ENCODE measurements at regions not wholly inside any gene's neighbourhood (a gene's known extent, or its start where the extent isn't known, plus 50 kb on each side); places are given as distances from the start of the nearest gene placed in this dataset.

DNA sequence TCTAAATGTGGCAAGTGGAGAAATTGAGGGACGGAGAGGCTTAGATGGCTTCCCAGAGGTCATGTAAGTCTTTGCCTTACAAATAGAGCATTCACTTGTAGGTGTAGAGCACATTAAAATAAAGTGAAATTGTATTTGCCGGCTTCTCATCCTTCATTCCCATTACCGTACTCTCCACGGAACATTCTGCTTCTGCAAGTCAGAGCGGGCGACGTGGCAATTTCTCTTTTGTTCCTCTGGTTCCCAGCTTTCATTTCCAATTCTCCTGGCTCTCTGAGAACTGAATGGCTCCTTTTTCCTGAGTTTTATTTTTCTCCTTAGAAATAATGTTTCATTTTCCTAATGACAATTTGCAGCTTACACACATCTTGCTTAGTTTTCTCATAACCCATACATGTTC, 51.3 kb upstream of the PFKP start:
- Mint-ChIP-seq H3K36me3 (no peaks in the 10 kb centered on the region), H3K27ac (no peak overlapping the region), H3K4me3 (no peak overlapping the region), H3K9me3 (peaks cover 0 to 10% (median 4%) of the 10 kb centered on the region in 11 donors), H3K4me1 (no peaks in the 10 kb centered on the region), H3K27me3 (peaks cover 14 to 39% (median 18%) of the 10 kb centered on the region in 5 donors)
- ATAC-seq (no peak), DNase-seq (no peak)
- CTCF ChIA-PET: no interaction called here
- Histone ChIP-seq H3K9me3 (ENCODE audit: control insufficient read depth in 2 of 3, low read length in 3 of 3) (no peaks in the 10 kb centered on the region), H3K27me3 (ENCODE audit: control insufficient read depth in 2 of 2, insufficient read depth in 2 of 2, low read length in 2 of 2) (no peaks in the 10 kb centered on the region), H3K36me3 (ENCODE audit: control insufficient read depth in 2 of 3, insufficient read depth in 3 of 3, low read length in 3 of 3) (no peaks in the 10 kb centered on the region), H3K27ac (ENCODE audit: low read depth, low read length) (no peak overlapping the region), H3K4me1 (ENCODE audit: control insufficient read depth in 2 of 2, insufficient read depth in 2 of 2, low read length in 2 of 2) (no peaks in the 10 kb centered on the region), H3K4me3 (ENCODE audit: low read length) (no peak overlapping the region)
- POLR2A ChIA-PET: no interaction called here
- intact Hi-C loops (cut with micrococcal nuclease): no loop called here

DNA sequence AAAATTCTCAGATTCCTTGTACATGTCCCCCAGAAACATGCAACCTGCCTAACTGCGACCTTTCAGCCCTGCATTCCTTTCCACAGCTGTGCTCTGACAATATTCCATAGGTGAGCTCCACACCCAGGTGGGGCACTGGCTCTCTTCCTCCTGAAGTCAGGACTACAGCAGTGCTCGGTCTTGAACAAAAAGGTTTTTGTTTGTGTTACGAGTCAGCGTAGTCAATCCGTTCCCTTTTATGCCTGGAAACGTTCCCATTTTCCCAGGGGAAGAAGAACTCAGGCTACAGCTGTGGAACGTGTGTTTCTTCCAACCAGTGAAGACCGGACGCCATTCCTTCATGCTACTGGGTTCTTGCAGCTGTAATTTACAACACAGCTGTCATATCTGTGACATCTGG, 52.4 kb upstream of the PFKP start:
- no peak overlapping the region for H3K4me3 Mint-ChIP-seq
- peaks cover 0 to 10% (median 4%) of the 10 kb centered on the region in 11 donors for H3K9me3 Mint-ChIP-seq
- ATAC-seq: no peak
- Histone ChIP-seq H3K27ac (ENCODE audit: low read depth, low read length) (no peak overlapping the region), H3K27me3 (ENCODE audit: control insufficient read depth in 2 of 2, insufficient read depth in 2 of 2, low read length in 2 of 2) (no peaks in the 10 kb centered on the region), H3K36me3 (ENCODE audit: control insufficient read depth in 2 of 3, insufficient read depth in 3 of 3, low read length in 3 of 3) (no peaks in the 10 kb centered on the region), H3K4me3 (ENCODE audit: low read length) (no peak overlapping the region), H3K9me3 (ENCODE audit: control insufficient read depth in 2 of 3, low read length in 3 of 3) (no peaks in the 10 kb centered on the region), H3K4me1 (ENCODE audit: control insufficient read depth in 2 of 2, insufficient read depth in 2 of 2, low read length in 2 of 2) (no peaks in the 10 kb centered on the region)
- no peak for DNase-seq
- no peaks in the 10 kb centered on the region for H3K36me3 Mint-ChIP-seq
- CTCF ChIA-PET: no interaction called here
- no peaks in the 10 kb centered on the region for H3K4me1 Mint-ChIP-seq
- H3K27me3 Mint-ChIP-seq: peaks cover 14 to 39% (median 17%) of the 10 kb centered on the region in 5 donors
- POLR2A ChIA-PET: no interaction called here
- intact Hi-C loops (cut with micrococcal nuclease): no loop called here
- H3K27ac Mint-ChIP-seq: no peak overlapping the region

DNA sequence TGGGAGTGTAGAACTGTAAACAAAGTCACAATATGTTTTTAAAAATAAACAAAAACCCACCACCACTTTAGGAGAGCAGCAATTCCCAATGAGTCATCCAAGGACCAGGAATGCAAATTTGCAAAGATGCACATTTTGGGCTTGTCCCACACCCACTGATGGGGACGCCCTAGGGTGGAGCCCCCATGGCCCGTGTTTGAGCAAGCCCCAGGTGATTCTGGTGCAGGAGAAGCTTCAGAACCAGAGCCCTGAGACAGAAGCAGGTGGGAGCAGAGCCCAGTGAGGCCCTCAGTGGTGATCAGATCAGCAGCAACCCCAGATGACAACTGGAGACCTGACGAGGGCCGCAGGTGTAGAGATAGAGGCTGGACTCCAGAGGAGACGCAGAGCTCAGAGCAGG, 55.1 kb upstream of the PFKP start:
- no peak overlapping the region for H3K4me3 ChIP-seq (ENCODE audit: low read length)
- no peaks in the 10 kb centered on the region for H3K27me3 ChIP-seq (ENCODE audit: control insufficient read depth in 2 of 2, insufficient read depth in 2 of 2, low read length in 2 of 2)
- DNase-seq: no peak
- ChIA-PET POLR2A (no interaction called here), CTCF (no interaction called here)
- intact Hi-C loops (cut with micrococcal nuclease): no loop called here
- H3K36me3 ChIP-seq (ENCODE audit: control insufficient read depth in 2 of 3, insufficient read depth in 3 of 3, low read length in 3 of 3): no peaks in the 10 kb centered on the region
- H3K4me1 Mint-ChIP-seq: peaks cover 0 to 3% (median 0%) of the 10 kb centered on the region in 7 donors
- peaks cover 0 to 10% (median 4%) of the 10 kb centered on the region in 11 donors for H3K9me3 Mint-ChIP-seq
- no peaks in the 10 kb centered on the region for H3K4me1 ChIP-seq (ENCODE audit: control insufficient read depth in 2 of 2, insufficient read depth in 2 of 2, low read length in 2 of 2)
- no peak overlapping the region for H3K27ac Mint-ChIP-seq
- no peaks in the 10 kb centered on the region for H3K9me3 ChIP-seq (ENCODE audit: control insufficient read depth in 2 of 3, low read length in 3 of 3)
- H3K27ac ChIP-seq (ENCODE audit: low read depth, low read length): no peak overlapping the region
- H3K4me3 Mint-ChIP-seq: no peak overlapping the region
- H3K36me3 Mint-ChIP-seq: no peaks in the 10 kb centered on the region
- H3K27me3 Mint-ChIP-seq: peaks cover 35 to 61% (median 38%) of the 10 kb centered on the region in 5 donors
- no peak for ATAC-seq

DNA sequence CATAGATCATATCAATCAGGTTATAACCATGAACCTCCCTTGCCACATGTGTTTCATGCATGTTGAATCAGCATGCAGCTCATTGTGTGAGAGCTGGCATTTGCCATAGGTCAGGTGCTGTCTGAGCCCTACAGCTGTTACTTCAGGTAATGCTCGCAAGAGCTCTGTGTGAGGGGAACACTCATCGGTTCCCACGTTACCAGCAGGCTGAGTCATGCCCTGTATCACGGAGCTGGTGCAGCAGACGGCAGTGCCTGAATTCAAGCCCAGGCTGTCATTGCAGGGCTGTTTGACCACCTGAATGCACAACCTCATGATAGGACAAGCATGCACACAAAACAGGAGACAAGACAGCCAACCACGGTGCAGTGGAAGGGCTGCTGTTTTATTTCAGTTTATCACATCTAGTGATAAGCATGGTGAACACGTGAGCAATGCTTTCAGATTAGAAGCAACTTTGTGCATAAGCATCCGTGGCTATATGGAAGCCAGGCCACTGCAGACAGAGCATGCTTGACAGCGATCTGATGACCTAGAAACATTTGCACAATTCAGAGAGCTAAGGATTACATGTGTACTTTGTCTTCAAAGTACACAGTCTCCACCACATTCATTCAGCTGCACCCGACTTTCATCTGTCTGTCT, 56.4 kb upstream of the PFKP start:
- ATAC-seq (no peak), DNase-seq (no peak)
- H3K27ac ChIP-seq (ENCODE audit: low read depth, low read length): no peak overlapping the region
- Mint-ChIP-seq H3K27me3 (peaks cover 41 to 69% (median 43%) of the 10 kb centered on the region in 5 donors), H3K27ac (no peak overlapping the region), H3K9me3 (peaks cover 0 to 10% (median 4%) of the 10 kb centered on the region in 11 donors), H3K36me3 (no peaks in the 10 kb centered on the region), H3K4me3 (no peak overlapping the region), H3K4me1 (peaks cover 0 to 3% (median 0%) of the 10 kb centered on the region in 7 donors)
- ChIA-PET CTCF (no interaction called here), POLR2A (no interaction called here)
- no peaks in the 10 kb centered on the region for H3K9me3 ChIP-seq (ENCODE audit: control insufficient read depth in 2 of 3, low read length in 3 of 3)
- no peak overlapping the region for H3K4me3 ChIP-seq (ENCODE audit: low read length)
- H3K27me3 ChIP-seq (ENCODE audit: control insufficient read depth in 2 of 2, insufficient read depth in 2 of 2, low read length in 2 of 2): no peaks in the 10 kb centered on the region
- intact Hi-C loops (cut with micrococcal nuclease): no loop called here
- no peaks in the 10 kb centered on the region for H3K4me1 ChIP-seq (ENCODE audit: control insufficient read depth in 2 of 2, insufficient read depth in 2 of 2, low read length in 2 of 2)
- no peaks in the 10 kb centered on the region for H3K36me3 ChIP-seq (ENCODE audit: control insufficient read depth in 2 of 3, insufficient read depth in 3 of 3, low read length in 3 of 3)

- Histone ChIP-seq H3K36me3 (ENCODE audit: control insufficient read depth in 2 of 3, insufficient read depth in 3 of 3, low read length in 3 of 3) (no peaks in the 10 kb centered on the region), H3K27me3 (ENCODE audit: control insufficient read depth in 2 of 2, insufficient read depth in 2 of 2, low read length in 2 of 2) (no peaks in the 10 kb centered on the region), H3K9me3 (ENCODE audit: control insufficient read depth in 2 of 3, low read length in 3 of 3) (no peaks in the 10 kb centered on the region), H3K27ac (ENCODE audit: low read depth, low read length) (no peak overlapping the region), H3K4me3 (ENCODE audit: low read length) (no peak overlapping the region), H3K4me1 (ENCODE audit: control insufficient read depth in 2 of 2, insufficient read depth in 2 of 2, low read length in 2 of 2) (no peaks in the 10 kb centered on the region)
- ATAC-seq: no peak
- H3K4me3 Mint-ChIP-seq: no peak overlapping the region
- CTCF ChIA-PET: no interaction called here
- no peak overlapping the region for H3K27ac Mint-ChIP-seq
- H3K4me1 Mint-ChIP-seq: peaks cover 0 to 3% (median 0%) of the 10 kb centered on the region in 7 donors
- peaks cover 0 to 10% (median 4%) of the 10 kb centered on the region in 11 donors for H3K9me3 Mint-ChIP-seq
- intact Hi-C loops (cut with micrococcal nuclease): no loop called here
- DNase-seq: no peak
- no peaks in the 10 kb centered on the region for H3K36me3 Mint-ChIP-seq
- peaks cover 41 to 67% (median 43%) of the 10 kb centered on the region in 5 donors for H3K27me3 Mint-ChIP-seq
- POLR2A ChIA-PET: no interaction called here
These were observed 57.0 kb upstream of the PFKP start for GRCh38 chr10:3010334-3010733.

DNA sequence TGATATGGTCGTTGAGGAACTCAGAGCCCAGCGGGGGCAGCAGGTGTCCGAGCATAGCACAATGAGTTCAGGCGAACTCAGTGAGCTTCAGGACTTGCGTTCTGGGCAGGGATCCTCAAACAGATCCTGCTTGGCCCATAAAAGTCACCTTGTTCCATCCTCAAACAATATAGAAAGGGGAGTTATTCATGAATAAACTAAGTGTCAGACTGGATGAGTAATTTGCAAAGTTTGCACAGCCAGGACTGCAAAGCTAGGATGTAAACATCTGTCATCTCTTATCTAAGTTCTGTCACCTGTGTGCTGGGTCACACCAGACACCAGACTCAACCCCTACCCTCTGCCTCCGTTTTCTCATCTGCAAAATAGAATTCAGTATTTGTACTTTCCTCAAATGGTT, 58.0 kb upstream of the PFKP start:
- no peak for DNase-seq
- peaks cover 0 to 10% (median 4%) of the 10 kb centered on the region in 11 donors for H3K9me3 Mint-ChIP-seq
- H3K4me1 Mint-ChIP-seq: peaks cover 0 to 3% (median 0%) of the 10 kb centered on the region in 7 donors
- intact Hi-C loops (cut with micrococcal nuclease): no loop called here
- Histone ChIP-seq H3K4me1 (ENCODE audit: control insufficient read depth in 2 of 2, insufficient read depth in 2 of 2, low read length in 2 of 2) (no peaks in the 10 kb centered on the region), H3K27me3 (ENCODE audit: control insufficient read depth in 2 of 2, insufficient read depth in 2 of 2, low read length in 2 of 2) (no peaks in the 10 kb centered on the region), H3K27ac (ENCODE audit: low read depth, low read length) (no peak overlapping the region), H3K4me3 (ENCODE audit: low read length) (no peak overlapping the region), H3K36me3 (ENCODE audit: control insufficient read depth in 2 of 3, insufficient read depth in 3 of 3, low read length in 3 of 3) (no peaks in the 10 kb centered on the region), H3K9me3 (ENCODE audit: control insufficient read depth in 2 of 3, low read length in 3 of 3) (no peaks in the 10 kb centered on the region)
- no peaks in the 10 kb centered on the region for H3K36me3 Mint-ChIP-seq
- H3K4me3 Mint-ChIP-seq: no peak overlapping the region
- peaks cover 41 to 58% (median 43%) of the 10 kb centered on the region in 5 donors for H3K27me3 Mint-ChIP-seq
- CTCF ChIA-PET: no interaction called here
- no peak overlapping the region for H3K27ac Mint-ChIP-seq
- POLR2A ChIA-PET: no interaction called here
- ATAC-seq: no peak

GRCh38 chr10:3008518-3009195, 58.7 kb upstream of the PFKP start:
- DNase-seq (no peak), ATAC-seq (no peak)
- no peak overlapping the region for H3K27ac Mint-ChIP-seq
- H3K36me3 Mint-ChIP-seq: no peaks in the 10 kb centered on the region
- intact Hi-C loops (cut with micrococcal nuclease): no loop called here
- no peak overlapping the region for H3K4me3 ChIP-seq (ENCODE audit: low read length)
- peaks cover 38 to 52% (median 42%) of the 10 kb centered on the region in 5 donors for H3K27me3 Mint-ChIP-seq
- no peaks in the 10 kb centered on the region for H3K9me3 ChIP-seq (ENCODE audit: control insufficient read depth in 2 of 3, low read length in 3 of 3)
- peaks cover 0 to 10% (median 4%) of the 10 kb centered on the region in 11 donors for H3K9me3 Mint-ChIP-seq
- H3K4me1 Mint-ChIP-seq: peaks cover 0 to 3% (median 0%) of the 10 kb centered on the region in 7 donors
- CTCF ChIA-PET: no interaction called here
- POLR2A ChIA-PET: no interaction called here
- H3K36me3 ChIP-seq (ENCODE audit: control insufficient read depth in 2 of 3, insufficient read depth in 3 of 3, low read length in 3 of 3): no peaks in the 10 kb centered on the region
- no peak overlapping the region for H3K4me3 Mint-ChIP-seq
- H3K27me3 ChIP-seq (ENCODE audit: control insufficient read depth in 2 of 2, insufficient read depth in 2 of 2, low read length in 2 of 2): no peaks in the 10 kb centered on the region
- H3K4me1 ChIP-seq (ENCODE audit: control insufficient read depth in 2 of 2, insufficient read depth in 2 of 2, low read length in 2 of 2): no peaks in the 10 kb centered on the region
- H3K27ac ChIP-seq (ENCODE audit: low read depth, low read length): no peak overlapping the region

Measured in naive thymus-derived CD4-positive, alpha-beta T cell (primary cell).